ENCODE measurements at regions not wholly inside any gene's neighbourhood (a gene's known extent, or its start where the extent isn't known, plus 50 kb on each side); places are given as distances from the start of the nearest gene placed in this dataset.

DNA sequence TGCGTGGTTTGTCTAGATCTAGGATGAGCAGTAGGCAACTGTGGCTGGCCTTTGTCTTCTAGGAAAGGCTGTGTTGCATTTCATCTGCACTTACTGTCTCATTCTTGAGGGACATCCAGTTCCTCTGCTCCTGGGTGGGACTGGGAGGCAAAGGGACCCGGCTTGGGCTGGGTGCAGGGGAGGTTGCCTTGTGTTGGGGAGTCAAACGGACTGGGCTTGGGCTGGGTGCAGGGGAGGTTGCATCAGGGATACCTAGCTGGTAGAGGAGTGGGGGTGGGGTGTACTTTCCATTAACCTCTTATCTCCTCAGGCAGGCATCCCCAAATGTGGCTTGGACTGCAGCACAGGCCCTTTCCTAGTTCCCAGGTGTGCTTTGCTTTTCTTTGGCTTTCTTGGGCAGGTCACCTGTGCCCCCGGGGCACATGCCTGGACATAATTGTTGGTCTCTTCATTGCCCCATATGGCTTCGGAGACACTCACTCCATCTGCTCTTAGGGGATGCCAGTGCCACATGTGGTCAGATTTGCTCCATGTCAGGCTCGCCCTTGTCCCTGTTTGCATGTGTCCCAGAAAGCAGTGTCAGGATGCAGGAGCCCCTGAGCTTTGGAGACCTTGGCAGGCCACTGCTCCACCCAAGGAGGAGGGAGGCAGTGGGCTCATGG, 1682.9 kb downstream of the TP53TG3F start:
- DNase-seq (no peak), ATAC-seq (ENCODE audit: low FRiP score in 2 of 2) (no peak)
- Histone ChIP-seq H3K9me3 (peaks cover 0 to 43% (median 5%) of the 10 kb centered on the region in 4 donors), H3K27ac (no peak overlapping the region), H3K36me3 (no peaks in the 10 kb centered on the region), H3K27me3 (no peaks in the 10 kb centered on the region), H3K4me1 (no peaks in the 10 kb centered on the region), H3K4me3 (no peak overlapping the region)
- TF ChIP-seq POLR2A (IDR thresholded peaks at IDR 0.05) (no peak), EP300 (IDR thresholded peaks at IDR 0.05) (no peak), CTCF (IDR thresholded peaks at IDR 0.05) (no peak), POLR2AphosphoS5 (IDR thresholded peaks at IDR 0.05) (no peak)
- 72 to 100% methylated on average over 1 to 6 of the region's 6 CpGs for WGBS, 2 donors

DNA sequence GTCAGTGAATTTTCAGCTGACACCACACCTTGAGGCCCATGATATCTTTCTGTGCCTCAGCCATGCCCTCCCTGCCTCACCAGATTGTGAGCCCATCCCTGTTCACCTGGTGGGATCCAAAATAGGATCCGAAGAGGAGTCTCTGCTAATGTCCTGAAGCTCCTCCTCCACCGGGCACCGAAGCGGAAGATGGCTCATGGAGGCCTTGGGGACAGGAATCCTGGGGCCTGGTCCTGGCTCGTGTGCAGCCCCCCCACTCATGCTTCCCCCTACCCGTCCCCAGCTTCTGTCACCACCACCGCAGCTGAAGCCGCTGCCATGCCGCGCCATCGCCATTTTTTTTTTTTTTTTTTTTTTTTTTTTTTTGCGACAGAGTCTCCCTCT, 1683.4 kb downstream of the TP53TG3F start:
- Histone ChIP-seq H3K9me3 (peaks cover 0 to 48% (median 5%) of the 10 kb centered on the region in 4 donors), H3K4me1 (no peaks in the 10 kb centered on the region), H3K27me3 (no peaks in the 10 kb centered on the region), H3K36me3 (no peaks in the 10 kb centered on the region), H3K27ac (no peak overlapping the region), H3K4me3 (no peak overlapping the region)
- DNase-seq (no peak), ATAC-seq (ENCODE audit: low FRiP score in 2 of 2) (no peak)
- WGBS, 2 donors = 90 to 93% methylated on average over 11 to 12 of the region's 12 CpGs
- TF ChIP-seq CTCF (IDR thresholded peaks at IDR 0.05) (no peak), EP300 (IDR thresholded peaks at IDR 0.05) (no peak), POLR2AphosphoS5 (IDR thresholded peaks at IDR 0.05) (no peak), POLR2A (IDR thresholded peaks at IDR 0.05) (no peak)

DNA sequence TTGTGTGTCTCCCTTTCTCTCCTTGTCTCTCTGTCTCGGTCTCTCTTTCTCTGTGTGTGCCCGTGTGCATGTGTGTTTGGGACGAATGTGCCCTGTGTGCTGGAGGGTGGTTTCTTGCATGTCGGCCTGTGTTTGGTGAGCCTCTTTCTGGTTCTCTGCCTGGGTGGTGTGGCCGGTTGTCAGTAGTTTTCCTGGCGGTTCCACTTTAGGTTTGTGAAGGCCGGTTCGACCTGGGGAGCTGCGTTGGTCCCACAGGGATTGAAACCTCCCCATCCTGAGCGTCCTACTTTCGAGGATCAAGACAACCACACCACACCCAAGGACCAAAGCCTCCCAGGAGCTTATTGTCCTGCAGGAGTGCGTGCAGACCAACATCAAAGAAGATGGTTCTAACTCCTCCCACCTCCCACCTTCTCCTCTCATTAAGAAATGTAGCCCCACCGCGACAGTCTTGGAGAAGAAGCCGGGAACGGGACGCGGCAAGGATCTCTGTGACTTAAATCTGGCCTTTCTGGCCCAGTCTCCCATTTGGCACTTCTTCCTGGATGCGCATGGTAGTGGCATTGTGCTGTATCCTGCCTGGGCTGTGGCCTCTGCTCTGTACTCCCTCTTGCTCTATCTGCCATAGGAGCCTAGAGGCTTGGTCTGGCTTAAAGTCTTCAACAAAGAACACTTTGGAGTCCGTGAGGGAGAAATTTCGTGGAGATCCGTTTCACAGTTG, 1685.0 kb downstream of the TP53TG3F start:
- no peaks in the 10 kb centered on the region for H3K27me3 ChIP-seq
- peaks cover 0 to 62% (median 5%) of the 10 kb centered on the region in 4 donors for H3K9me3 ChIP-seq
- DNase-seq (no peak), ATAC-seq (ENCODE audit: low FRiP score in 2 of 2) (no peak)
- H3K4me1 ChIP-seq = no peaks in the 10 kb centered on the region
- H3K27ac ChIP-seq = no peak overlapping the region
- H3K36me3 ChIP-seq = no peaks in the 10 kb centered on the region
- H3K4me3 ChIP-seq = no peak overlapping the region
- no peak for TF ChIP-seq POLR2AphosphoS5 (IDR thresholded peaks at IDR 0.05)
- TF ChIP-seq EP300 (IDR thresholded peaks at IDR 0.05) = no peak
- TF ChIP-seq POLR2A (IDR thresholded peaks at IDR 0.05) = no peak
- no peak for TF ChIP-seq CTCF (IDR thresholded peaks at IDR 0.05)
- 76 to 84% methylated on average over 22 of the region's 22 CpGs for WGBS, 2 donors

- 81 to 90% methylated on average over 16 to 23 of the region's 23 CpGs for WGBS, 2 donors
- peaks cover 0 to 75% (median 5%) of the 10 kb centered on the region in 4 donors for H3K9me3 ChIP-seq
- no peak for DNase-seq
Measured at GRCh38 chr16:35146031-35146710, 1686.8 kb downstream of the TP53TG3F start.

More at GRCh38 chr16:35146031-35146710, 1686.8 kb downstream of the TP53TG3F start:
- no peak for TF ChIP-seq EP300 (IDR thresholded peaks at IDR 0.05)
- TF ChIP-seq CTCF (IDR thresholded peaks at IDR 0.05) = no peak
- no peak for TF ChIP-seq POLR2AphosphoS5 (IDR thresholded peaks at IDR 0.05)
- no peak for TF ChIP-seq POLR2A (IDR thresholded peaks at IDR 0.05)
- Histone ChIP-seq H3K36me3 (no peaks in the 10 kb centered on the region), H3K27ac (no peak overlapping the region), H3K4me3 (no peak overlapping the region), H3K4me1 (no peaks in the 10 kb centered on the region), H3K27me3 (no peaks in the 10 kb centered on the region)
- no peak for ATAC-seq (ENCODE audit: low FRiP score in 2 of 2)
